HG03064 (cell line): ENCODE measurements at regions not wholly inside any gene's neighbourhood (a gene's known extent, or its start where the extent isn't known, plus 50 kb on each side); places are given as distances from the start of the nearest gene placed in this dataset.
"Not testable (repeated sequence)": the region's sequence is repeated elsewhere in the genome, so short reads cannot be mapped to it uniquely, and the experiment has no call there.

Source experiments
- ATAC-seq: cut with Tn5 transposase; IDR thresholded peaks from one replicate; pipeline ENCODE4 v1.9.1; 2021; ENCODE audit warnings: low read depth; ENCODE audit not compliant: unreplicated experiment

- peak; percentile 93 for ATAC-seq
These were observed 277.6 kb downstream of the GATA3 start for GRCh38 chr10:8331896-8332729.

- no peak for ATAC-seq
These were observed 278.2 kb downstream of the GATA3 start for GRCh38 chr10:8332730-8333111.

GRCh38 chr10:8334631-8335030 is 280.1 kb downstream of the GATA3 start:
- no peak for ATAC-seq

- no peak for ATAC-seq
These were observed 282.3 kb downstream of the GATA3 start for GRCh38 chr10:8336629-8337331.

GRCh38 chr10:8337332-8337651 is 282.8 kb downstream of the GATA3 start:
- ATAC-seq = no peak

GRCh38 chr10:8338177-8338766 is 283.8 kb downstream of the GATA3 start:
- no peak for ATAC-seq

GRCh38 chr10:8344756-8345155 is 290.3 kb downstream of the GATA3 start:
- no peak for ATAC-seq

GRCh38 chr10:8346861-8347260 is 292.4 kb downstream of the GATA3 start:
- ATAC-seq = no peak

- ATAC-seq = not testable (repeated sequence)
These were observed 293.1 kb downstream of the GATA3 start for GRCh38 chr10:8347614-8348013.

GRCh38 chr10:8349610-8350249 is 295.2 kb downstream of the GATA3 start:
- no peak for ATAC-seq

- ATAC-seq = no peak
These were observed 295.9 kb downstream of the GATA3 start for GRCh38 chr10:8350250-8350967.

- no peak for ATAC-seq
These were observed 297.9 kb downstream of the GATA3 start for GRCh38 chr10:8352171-8353075.

- ATAC-seq = no peak
These were observed 301.8 kb downstream of the GATA3 start for GRCh38 chr10:8356283-8356682.

- ATAC-seq = no peak
These were observed 305.0 kb downstream of the GATA3 start for GRCh38 chr10:8359467-8359866.

- ATAC-seq = no peak
These were observed 305.9 kb downstream of the GATA3 start for GRCh38 chr10:8360365-8360764.

- no peak for ATAC-seq
These were observed 306.5 kb downstream of the GATA3 start for GRCh38 chr10:8360814-8361509.

GRCh38 chr10:8361510-8361844 is 307.0 kb downstream of the GATA3 start:
- ATAC-seq = no peak

- no peak for ATAC-seq
These were observed 311.7 kb downstream of the GATA3 start for GRCh38 chr10:8365935-8366911.
